Smooth muscle cell (in vitro differentiated cells): ENCODE measurements at regions not wholly inside any gene's neighbourhood (a gene's known extent, or its start where the extent isn't known, plus 50 kb on each side); places are given as distances from the start of the nearest gene placed in this dataset.

ENCODE experiments used
- DNase-seq: peaks from one replicate; lab custom pipeline; 2025; ENCODE audit not compliant: unreplicated experiment; lab: John Stamatoyannopoulos, UW
- H2AFZ ChIP-seq: fragments of 200-600 bp; sonication (generic); 2 replicates; pipeline ENCODE4 v1.6.0; 2016; ENCODE audit warnings: antibody characterized with exemption, low read depth, mild to moderate bottlenecking
- H3F3A ChIP-seq: fragments of 200-600 bp; sonication (generic); 2 replicates; pipeline ENCODE4 v1.6.0; 2017; ENCODE audit warnings: antibody characterized with exemption, low read depth
- H3K27ac ChIP-seq: fragments of 200-600 bp; sonication (generic); 2 replicates; pipeline ENCODE4 v1.5.1; 2016; ENCODE audit warnings: low read depth, mild to moderate bottlenecking
- H3K27me3 ChIP-seq: fragments of 200-600 bp; sonication (generic); 2 replicates; pipeline ENCODE4 v1.6.1; 2016; ENCODE audit warnings: low read depth, mild to moderate bottlenecking
- H3K36me3 ChIP-seq: fragments of 200-600 bp; sonication (generic); 2 replicates; pipeline ENCODE4 v1.5.1; 2016; ENCODE audit warnings: low read depth
- H3K4me1 ChIP-seq: fragments of 200-600 bp; sonication (generic); 2 replicates; pipeline ENCODE4 v1.5.1; 2016; ENCODE audit warnings: low read depth
- H3K4me2 ChIP-seq: fragments of 200-600 bp; sonication (generic); 2 replicates; pipeline ENCODE4 v1.6.0; 2016; ENCODE audit warnings: mild to moderate bottlenecking
- H3K4me3 ChIP-seq: fragments of 200-600 bp; sonication (generic); 2 replicates; pipeline ENCODE4 v1.5.1; 2016; ENCODE audit warnings: mild to moderate bottlenecking
- H3K79me2 ChIP-seq: fragments of 200-600 bp; sonication (generic); 2 replicates; pipeline ENCODE4 v1.6.0; 2016; ENCODE audit warnings: low read depth, mild to moderate bottlenecking
- H3K9ac ChIP-seq: fragments of 200-600 bp; sonication (generic); 2 replicates; pipeline ENCODE4 v1.6.0; 2016; ENCODE audit warnings: low read depth
- H3K9me3 ChIP-seq: fragments of 200-600 bp; sonication (generic); replicated peaks from 2 replicates; pipeline ENCODE4 v1.5.1; 2016; ENCODE audit warnings: low read depth
- H4K20me1 ChIP-seq: fragments of 200-600 bp; sonication (generic); 2 replicates; pipeline ENCODE4 v1.6.0; 2016; ENCODE audit warnings: low read depth
- CTCF ChIP-seq: fragments of 200-600 bp; sonication (generic); IDR thresholded peaks from 2 replicates; pipeline ENCODE4 v1.5.1; 2017; ENCODE audit warnings: borderline replicate concordance, mild to moderate bottlenecking, antibody characterized with exemption; ENCODE audit not compliant: insufficient read depth, poor library complexity, severe bottlenecking
- WGBS: methylation state at CpG from one replicate; pipeline ENCODE4 v1.1.7; 2016; ENCODE audit warnings: low lambda C conversion rate; 5-methylcytosine and 5-hydroxymethylcytosine counted together

GRCh38 chr1:79792219-79792930, 785.8 kb upstream of the ADGRL4 start:
- Histone ChIP-seq H3K9ac (no peak overlapping the region), H3F3A (no peaks in the 10 kb centered on the region), H4K20me1 (no peaks in the 10 kb centered on the region), H3K9me3 (no peaks in the 10 kb centered on the region), H3K4me3 (no peak overlapping the region), H2AFZ (no peak overlapping the region), H3K27ac (peak overlapping the region; percentile 47), H3K36me3 (no peaks in the 10 kb centered on the region), H3K4me2 (peak overlapping the region; percentile 20), H3K79me2 (no peaks in the 10 kb centered on the region), H3K27me3 (no peaks in the 10 kb centered on the region), H3K4me1 (no peaks in the 10 kb centered on the region)
- DNase-seq, result no peak
- WGBS, result 63% methylated on average over 4 of the region's 4 CpGs
- TF ChIP-seq CTCF, result no peak

GRCh38 chr1:79791488-79792218, 785.1 kb upstream of the ADGRL4 start:
- DNase-seq, result no peak
- Histone ChIP-seq H2AFZ (no peak overlapping the region), H4K20me1 (no peaks in the 10 kb centered on the region), H3K27ac (peak overlapping the region; percentile 47), H3K4me1 (no peaks in the 10 kb centered on the region), H3K36me3 (no peaks in the 10 kb centered on the region), H3K79me2 (no peaks in the 10 kb centered on the region), H3K9me3 (no peaks in the 10 kb centered on the region), H3K27me3 (no peaks in the 10 kb centered on the region), H3K4me2 (peak overlapping the region; percentile 47), H3K9ac (no peak overlapping the region), H3F3A (no peaks in the 10 kb centered on the region), H3K4me3 (no peak overlapping the region)
- 69% methylated on average over 5 of the region's 5 CpGs for WGBS
- no peak for TF ChIP-seq CTCF

- Histone ChIP-seq H3K9me3 (no peaks in the 10 kb centered on the region), H3K4me2 (no peak overlapping the region), H3K36me3 (no peaks in the 10 kb centered on the region), H3K79me2 (no peaks in the 10 kb centered on the region), H3K27me3 (no peaks in the 10 kb centered on the region), H2AFZ (no peak overlapping the region), H3K4me1 (no peaks in the 10 kb centered on the region), H3K4me3 (no peak overlapping the region), H3F3A (no peaks in the 10 kb centered on the region), H3K27ac (no peak overlapping the region), H4K20me1 (no peaks in the 10 kb centered on the region), H3K9ac (no peak overlapping the region)
- no peak for DNase-seq
- no peak for TF ChIP-seq CTCF
- 86% methylated on average over 1 of the region's 1 CpG for WGBS
Observed at GRCh38 chr1:79790950-79791349, 784.4 kb upstream of the ADGRL4 start.
